ENCODE measurements at regions not wholly inside any gene's neighbourhood (a gene's known extent, or its start where the extent isn't known, plus 50 kb on each side); places are given as distances from the start of the nearest gene placed in this dataset.

- H3K79me2 ChIP-seq (replicated peaks; ENCODE audit: insufficient read depth), result no peaks in the 10 kb centered on the region
- no peaks in the 10 kb centered on the region for H3K27me3 ChIP-seq (ENCODE audit: insufficient read depth)
- no peak overlapping the region for H3K4me3 ChIP-seq
- peaks cover 4% of the 10 kb centered on the region; the same call in 1 of the 2 replicates for H3K9me2 ChIP-seq (ENCODE audit: insufficient read depth)
- H3K36me3 ChIP-seq (ENCODE audit: insufficient read depth), result peaks cover 11% of the 10 kb centered on the region; the same call in 1 of the 2 replicates
- Mint-ChIP-seq H3K9me3 (peaks cover 33% of the 10 kb centered on the region), H3K4me1 (no peaks in the 10 kb centered on the region), H3K27me3 (ENCODE audit: insufficient read depth, low read depth, poor library complexity) (no peaks in the 10 kb centered on the region), H3K27ac (no peak overlapping the region), H3K4me3 (no peak overlapping the region), H3K36me3 (ENCODE audit: low read depth) (peaks cover 14% of the 10 kb centered on the region)
- no peaks in the 10 kb centered on the region for H3K4me1 ChIP-seq (ENCODE audit: insufficient read depth)
- no peak overlapping the region for H3K4me2 ChIP-seq
- DNase-seq (ENCODE audit: low spot score) (no peak), ATAC-seq (no peak)
- no peaks in the 10 kb centered on the region for H4K20me1 ChIP-seq (replicated peaks; ENCODE audit: insufficient read depth)
- no peaks in the 10 kb centered on the region for H3F3A ChIP-seq (replicated peaks; ENCODE audit: low read depth)
- H2AFZ ChIP-seq, result no peak overlapping the region
- H3K27ac ChIP-seq (ENCODE audit: low read depth), result no peak overlapping the region
- TF ChIP-seq NANOG (IDR thresholded peaks at IDR 0.05; ENCODE audit: borderline replicate concordance) (no peak), EZH2 (IDR thresholded peaks at IDR 0.05; ENCODE audit: low read depth, unreplicated experiment) (no peak), POLR2AphosphoS5 (IDR thresholded peaks at IDR 0.05; ENCODE audit: low read depth) (no peak), JUNB (IDR thresholded peaks at IDR 0.05; ENCODE audit: unreplicated experiment) (no peak), ETS1 (IDR thresholded peaks at IDR 0.05) (no peak), CTCF (conservative IDR thresholded peaks at IDR 0.05; ENCODE audit: low read depth in 2 of 2) (no peak), ZNF114 (CRISPR knock-in tag; IDR thresholded peaks at IDR 0.05) (no peak), REST (IDR thresholded peaks at IDR 0.05; ENCODE audit: unreplicated experiment) (no peak), ZNF462 (CRISPR knock-in tag; IDR thresholded peaks at IDR 0.05) (no peak), ZNF331 (CRISPR knock-in tag; IDR thresholded peaks at IDR 0.05; ENCODE audit: low read depth) (no peak), CREB1 (CRISPR knock-in tag; IDR thresholded peaks at IDR 0.05; ENCODE audit: low read depth) (no peak), EZH2phosphoT487 (IDR thresholded peaks at IDR 0.05; ENCODE audit: unreplicated experiment) (no peak), STAT1 (IDR thresholded peaks at IDR 0.05; ENCODE audit: unreplicated experiment) (no peak)
Measured at GRCh38 chr12:40168868-40169267, 55.9 kb upstream of the LRRK2 start.
